ENCODE measurements at regions not wholly inside any gene's neighbourhood (a gene's known extent, or its start where the extent isn't known, plus 50 kb on each side); places are given as distances from the start of the nearest gene placed in this dataset.

DNA sequence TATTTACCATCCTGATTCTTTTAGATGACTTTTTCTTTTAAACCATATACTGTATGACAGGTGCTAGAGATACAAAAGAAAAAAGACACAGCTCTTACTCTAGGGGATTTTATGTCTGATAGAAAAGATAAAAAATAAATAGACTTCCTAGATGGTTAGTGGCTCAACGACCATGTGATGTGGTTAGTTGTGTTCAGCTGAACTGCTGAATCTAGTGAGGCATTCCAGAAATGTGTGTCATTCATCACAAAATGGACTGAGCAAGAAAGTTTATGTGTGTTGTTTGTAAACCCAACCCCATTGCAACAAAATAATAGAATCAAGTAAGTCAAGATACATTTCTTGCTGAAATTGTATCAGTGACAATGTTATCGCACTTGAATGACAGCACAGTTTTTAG is 205.8 kb upstream of the LYPLAL1 start:
- DNase-seq (ENCODE audit: extremely low spot score, unreplicated experiment), result no peak
- peaks cover 25% of the 10 kb centered on the region for H3K4me1 Mint-ChIP-seq (ENCODE audit: unreplicated experiment)
- H3K4me3 Mint-ChIP-seq (ENCODE audit: unreplicated experiment), result no peak overlapping the region
- TF ChIP-seq CTCF (IDR thresholded peaks at IDR 0.05), result no peak
- peaks cover 7% of the 10 kb centered on the region for H3K9me3 Mint-ChIP-seq (ENCODE audit: unreplicated experiment)
- H3K27ac Mint-ChIP-seq (ENCODE audit: unreplicated experiment), result no peak overlapping the region
- H3K36me3 Mint-ChIP-seq (ENCODE audit: unreplicated experiment), result peaks cover 1% of the 10 kb centered on the region
- no peaks in the 10 kb centered on the region for H3K27me3 Mint-ChIP-seq (ENCODE audit: unreplicated experiment)

DNA sequence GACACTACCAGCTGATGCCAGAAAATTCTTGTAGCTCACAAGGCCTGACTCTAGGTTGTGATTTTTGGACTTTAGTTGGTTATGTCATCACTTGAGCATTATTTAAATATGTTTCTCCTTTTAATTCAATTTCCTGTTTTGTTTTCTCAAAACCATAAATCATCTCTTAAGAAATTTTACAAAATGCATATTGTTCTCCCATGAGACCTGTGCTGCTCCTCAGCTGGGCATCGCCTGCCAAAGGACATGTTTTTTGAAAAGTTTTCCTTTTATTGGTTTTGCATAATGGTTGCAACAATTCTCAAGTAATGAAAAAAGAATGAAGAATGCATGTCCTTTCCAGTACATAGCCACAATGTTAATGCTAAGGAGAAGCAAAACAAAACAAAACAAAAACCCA is 204.7 kb upstream of the LYPLAL1 start:
- TF ChIP-seq CTCF (IDR thresholded peaks at IDR 0.05), result no peak
- no peak for DNase-seq (ENCODE audit: extremely low spot score, unreplicated experiment)
- Mint-ChIP-seq H3K4me1 (ENCODE audit: unreplicated experiment) (peaks cover 25% of the 10 kb centered on the region), H3K9me3 (ENCODE audit: unreplicated experiment) (peaks cover 7% of the 10 kb centered on the region), H3K36me3 (ENCODE audit: unreplicated experiment) (peaks cover 1% of the 10 kb centered on the region), H3K27ac (ENCODE audit: unreplicated experiment) (no peak overlapping the region), H3K27me3 (ENCODE audit: unreplicated experiment) (no peaks in the 10 kb centered on the region), H3K4me3 (ENCODE audit: unreplicated experiment) (no peak overlapping the region)

DNA sequence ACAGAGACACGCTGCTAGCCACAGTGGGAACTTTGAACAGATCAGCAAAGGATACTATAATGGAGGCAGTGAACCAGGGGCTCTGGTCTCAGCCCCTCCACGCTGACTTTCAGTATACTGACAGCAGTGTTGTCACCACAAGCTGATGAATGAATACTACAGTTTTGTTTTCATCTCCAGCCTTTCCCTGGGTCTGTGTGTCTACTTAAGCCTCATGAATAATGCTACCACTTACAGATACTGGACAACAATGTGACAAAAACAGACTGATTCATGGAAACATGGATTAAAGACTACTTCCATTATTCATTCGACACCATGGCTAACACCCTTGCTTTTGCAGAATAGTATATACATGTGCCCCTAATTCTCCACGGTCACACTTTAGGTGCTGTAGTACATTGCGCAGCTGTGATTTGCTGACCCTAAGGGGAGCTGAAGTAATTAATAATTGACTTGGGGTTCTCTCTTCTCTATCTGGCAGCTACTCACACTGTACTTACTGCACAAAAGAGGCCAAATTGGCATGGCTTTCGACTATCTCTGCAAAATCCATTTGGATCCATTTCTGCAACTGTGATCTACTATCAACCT is 203.2 kb upstream of the LYPLAL1 start:
- H3K27me3 Mint-ChIP-seq (ENCODE audit: unreplicated experiment), result no peaks in the 10 kb centered on the region
- H3K4me1 Mint-ChIP-seq (ENCODE audit: unreplicated experiment), result peaks cover 20% of the 10 kb centered on the region
- no peak for DNase-seq (ENCODE audit: extremely low spot score, unreplicated experiment)
- H3K9me3 Mint-ChIP-seq (ENCODE audit: unreplicated experiment), result peaks cover 7% of the 10 kb centered on the region
- no peak overlapping the region for H3K4me3 Mint-ChIP-seq (ENCODE audit: unreplicated experiment)
- H3K36me3 Mint-ChIP-seq (ENCODE audit: unreplicated experiment), result peaks cover 1% of the 10 kb centered on the region
- TF ChIP-seq CTCF (IDR thresholded peaks at IDR 0.05), result no peak
- no peak overlapping the region for H3K27ac Mint-ChIP-seq (ENCODE audit: unreplicated experiment)

GRCh38 chr1:218971156-218971555 is 202.5 kb upstream of the LYPLAL1 start:
- no peak for TF ChIP-seq CTCF (IDR thresholded peaks at IDR 0.05)
- H3K4me3 Mint-ChIP-seq (ENCODE audit: unreplicated experiment), result no peak overlapping the region
- peaks cover 14% of the 10 kb centered on the region for H3K4me1 Mint-ChIP-seq (ENCODE audit: unreplicated experiment)
- peaks cover 7% of the 10 kb centered on the region for H3K9me3 Mint-ChIP-seq (ENCODE audit: unreplicated experiment)
- H3K27me3 Mint-ChIP-seq (ENCODE audit: unreplicated experiment), result no peaks in the 10 kb centered on the region
- H3K36me3 Mint-ChIP-seq (ENCODE audit: unreplicated experiment), result peaks cover 1% of the 10 kb centered on the region
- no peak for DNase-seq (ENCODE audit: extremely low spot score, unreplicated experiment)
- no peak overlapping the region for H3K27ac Mint-ChIP-seq (ENCODE audit: unreplicated experiment)

GRCh38 chr1:218980881-218981280 is 192.8 kb upstream of the LYPLAL1 start:
- Mint-ChIP-seq H3K27ac (ENCODE audit: unreplicated experiment) (no peak overlapping the region), H3K27me3 (ENCODE audit: unreplicated experiment) (no peaks in the 10 kb centered on the region), H3K9me3 (ENCODE audit: unreplicated experiment) (peaks cover 5% of the 10 kb centered on the region), H3K4me3 (ENCODE audit: unreplicated experiment) (no peak overlapping the region), H3K36me3 (ENCODE audit: unreplicated experiment) (no peaks in the 10 kb centered on the region), H3K4me1 (ENCODE audit: unreplicated experiment) (peaks cover 19% of the 10 kb centered on the region)
- no peak for TF ChIP-seq CTCF (IDR thresholded peaks at IDR 0.05)
- DNase-seq (ENCODE audit: extremely low spot score, unreplicated experiment), result no peak

Data from osteocyte (in vitro differentiated cells).